ENCODE measurements at regions not wholly inside any gene's neighbourhood (a gene's known extent, or its start where the extent isn't known, plus 50 kb on each side); places are given as distances from the start of the nearest gene placed in this dataset.

- Histone ChIP-seq H3K9me3 (no peaks in the 10 kb centered on the region; the same call in 1 of the 2 replicates), H2AFZ (ENCODE audit: low read depth) (no peak overlapping the region), H3K79me2 (ENCODE audit: insufficient read depth) (no peaks in the 10 kb centered on the region), H3K27ac (ENCODE audit: low read depth in 2 of 2, low read length in 1 of 2) (no peak overlapping the region), H3K9ac (no peak overlapping the region), H3K27me3 (ENCODE audit: insufficient read depth) (no peaks in the 10 kb centered on the region), H4K20me1 (ENCODE audit: insufficient read depth) (no peaks in the 10 kb centered on the region), H3F3A (replicated peaks; ENCODE audit: insufficient read depth) (no peaks in the 10 kb centered on the region), H3K4me3 (ENCODE audit: low read depth in 2 of 2, low read length in 1 of 2) (no peak overlapping the region), H3K4me2 (no peak overlapping the region), H3K4me1 (ENCODE audit: control insufficient read depth in 1 of 2, insufficient read depth in 2 of 2, low read depth in 1 of 2, low read length in 1 of 2) (no peaks in the 10 kb centered on the region), H3K36me3 (replicated peaks in 1 of 2; ENCODE audit: control insufficient read depth in 1 of 2, insufficient read depth in 2 of 2, low read length in 1 of 2) (no peaks in the 10 kb centered on the region), H3K9me2 (no peaks in the 10 kb centered on the region)
- ChIA-PET CTCF (no interaction called here), POLR2A (no interaction called here)
- no peak for DNase-seq
- TF ChIP-seq GATA2 (CRISPR knock-in tag; IDR thresholded peaks at IDR 0.05) (no peak), EP300 (IDR thresholded peaks at IDR 0.05; ENCODE audit: borderline replicate concordance in 1 of 2, low read depth in 1 of 2, low read length in 1 of 2) (no peak), EZH2phosphoT487 (IDR thresholded peaks at IDR 0.05; ENCODE audit: borderline replicate concordance, low read depth) (no peak), ZBTB33 (IDR thresholded peaks at IDR 0.05; ENCODE audit: borderline replicate concordance, low read depth) (no peak), RAD21 (IDR thresholded peaks at IDR 0.05; ENCODE audit: low read length) (no peak), TCF12 (IDR thresholded peaks at IDR 0.05) (no peak), ELF1 (IDR thresholded peaks at IDR 0.05) (no peak), SMC3 (IDR thresholded peaks at IDR 0.05; ENCODE audit: low read depth, low read length) (no peak), MEF2A (IDR thresholded peaks at IDR 0.05; ENCODE audit: borderline replicate concordance, low read depth) (no peak), RCOR1 (IDR thresholded peaks at IDR 0.05; ENCODE audit: low read length) (no peak)
- 18% methylated on average over 5 of the region's 5 CpGs for WGBS (ENCODE audit: low lambda C conversion rate)
Observed at GRCh38 chr2:104236491-104236890, 617.4 kb upstream of the POU3F3 start.

GRCh38 chr2:104240984-104241383 is 612.9 kb upstream of the POU3F3 start:
- Histone ChIP-seq H3K4me1 (ENCODE audit: control insufficient read depth in 1 of 2, insufficient read depth in 2 of 2, low read depth in 1 of 2, low read length in 1 of 2) (no peaks in the 10 kb centered on the region), H3K9me3 (no peaks in the 10 kb centered on the region; the same call in 1 of the 2 replicates), H4K20me1 (ENCODE audit: insufficient read depth) (no peaks in the 10 kb centered on the region), H2AFZ (ENCODE audit: low read depth) (no peak overlapping the region), H3K27ac (ENCODE audit: low read depth in 2 of 2, low read length in 1 of 2) (no peak overlapping the region), H3F3A (replicated peaks; ENCODE audit: insufficient read depth) (no peaks in the 10 kb centered on the region), H3K79me2 (ENCODE audit: insufficient read depth) (no peaks in the 10 kb centered on the region), H3K9ac (no peak overlapping the region), H3K4me3 (ENCODE audit: low read depth in 2 of 2, low read length in 1 of 2) (no peak overlapping the region), H3K4me2 (no peak overlapping the region), H3K9me2 (no peaks in the 10 kb centered on the region), H3K36me3 (replicated peaks in 1 of 2; ENCODE audit: control insufficient read depth in 1 of 2, insufficient read depth in 2 of 2, low read length in 1 of 2) (no peaks in the 10 kb centered on the region), H3K27me3 (ENCODE audit: insufficient read depth) (no peaks in the 10 kb centered on the region)
- CTCF ChIA-PET, result no interaction called here
- POLR2A ChIA-PET, result no interaction called here
- TF ChIP-seq TAF1 (IDR thresholded peaks at IDR 0.05; ENCODE audit: borderline replicate concordance, low read depth, low read length) (no peak), JUND (IDR thresholded peaks at IDR 0.05) (no peak), PBX3 (IDR thresholded peaks at IDR 0.05) (no peak), RCOR1 (IDR thresholded peaks at IDR 0.05; ENCODE audit: low read length) (no peak)
- DNase-seq, result no peak
